ENCODE measurements at regions not wholly inside any gene's neighbourhood (a gene's known extent, or its start where the extent isn't known, plus 50 kb on each side); places are given as distances from the start of the nearest gene placed in this dataset.

- in situ Hi-C loops (cut with MboI; ENCODE audit: low sequenced_read_pairs, unreplicated experiment), result no loop called here
- no peak for TF ChIP-seq CTCF (IDR thresholded peaks at IDR 0.05; ENCODE audit: borderline replicate concordance, control extremely low read depth, extremely low read depth, insufficient read depth, missing control alignments)
- no peak for DNase-seq (ENCODE audit: low spot score)
Measured at GRCh38 chr10:91127341-91128082, 93.0 kb upstream of the PCGF5 start.

DNA sequence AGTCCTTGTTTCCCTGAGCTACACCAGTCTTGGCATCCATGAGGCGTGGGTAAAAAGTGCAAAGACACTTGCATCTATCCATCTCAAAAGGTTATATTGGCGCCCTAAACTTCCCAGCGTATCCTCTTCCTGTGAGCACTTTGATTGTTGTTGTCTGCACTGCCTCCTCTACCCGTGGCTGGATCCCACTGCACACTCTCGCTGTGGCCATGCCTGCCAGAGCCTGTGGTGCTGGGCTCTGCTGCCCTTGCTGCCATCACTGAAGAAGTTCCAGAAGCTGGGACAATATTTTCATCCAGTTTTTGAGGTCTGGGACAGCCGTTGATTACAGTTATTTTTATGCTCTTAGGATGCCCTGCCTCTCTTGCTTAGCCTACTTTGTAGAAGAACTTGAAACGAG is 85.3 kb upstream of the PCGF5 start:
- no peak for TF ChIP-seq CTCF (IDR thresholded peaks at IDR 0.05; ENCODE audit: borderline replicate concordance, control extremely low read depth, extremely low read depth, insufficient read depth, missing control alignments)

DNA sequence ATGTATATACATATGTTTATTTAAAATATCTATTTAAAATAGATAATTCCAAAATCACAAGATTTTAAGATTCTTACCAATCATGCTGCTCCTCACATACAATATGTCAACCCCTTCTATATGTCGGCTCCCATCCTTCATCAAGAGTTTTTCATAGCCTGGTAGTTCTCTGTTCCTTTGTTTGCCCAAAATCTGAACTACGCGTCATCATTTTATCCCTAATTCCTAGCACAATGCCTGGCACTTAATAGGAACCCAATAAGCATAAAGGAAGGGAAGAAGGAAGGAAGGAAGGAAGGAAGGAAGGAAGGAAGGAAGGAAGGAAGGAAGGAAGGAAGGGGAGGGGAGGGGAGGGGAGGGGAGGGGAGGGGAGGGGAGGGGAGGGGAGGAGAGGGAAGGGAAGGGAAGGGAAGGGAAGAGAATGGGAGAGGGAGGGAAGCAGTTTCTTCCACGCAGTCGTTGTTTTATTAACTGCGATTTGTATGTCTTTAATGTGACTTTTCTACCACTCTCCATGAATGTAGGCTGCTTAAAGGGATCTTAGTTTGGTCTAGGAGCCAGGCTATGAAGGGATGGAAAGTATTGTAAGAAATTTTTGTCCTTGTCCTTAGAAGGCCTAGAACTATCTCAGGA is 83.3 kb upstream of the PCGF5 start:
- TF ChIP-seq CTCF (IDR thresholded peaks at IDR 0.05; ENCODE audit: borderline replicate concordance, control extremely low read depth, extremely low read depth, insufficient read depth, missing control alignments), result no peak
- DNase-seq (ENCODE audit: low spot score), result no peak
- in situ Hi-C loops (cut with MboI; ENCODE audit: low sequenced_read_pairs, unreplicated experiment), result no loop called here

More for the DNA sequence above, 85.3 kb upstream of the PCGF5 start:
- in situ Hi-C loops (cut with MboI; ENCODE audit: low sequenced_read_pairs, unreplicated experiment), result no loop called here
- DNase-seq (ENCODE audit: low spot score), result no peak

DNA sequence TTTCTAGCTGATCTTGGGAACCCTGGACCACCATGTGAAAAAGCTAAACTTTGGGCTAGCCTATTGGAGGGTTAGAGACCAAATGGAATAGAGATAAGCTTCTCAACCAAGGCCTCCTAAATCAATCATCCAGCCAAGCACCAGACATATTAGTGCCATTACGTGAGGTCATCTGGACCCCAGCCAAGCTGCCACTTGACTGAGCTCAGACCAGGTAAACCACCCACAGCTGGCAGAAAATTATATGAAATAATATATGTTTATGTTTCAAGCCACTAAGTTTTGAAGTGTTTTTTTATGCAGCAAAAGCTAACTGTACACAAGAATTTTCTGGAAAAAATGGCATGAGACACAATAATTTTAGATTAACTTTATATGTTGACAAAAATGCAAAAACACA is 82.6 kb upstream of the PCGF5 start:
- DNase-seq (ENCODE audit: low spot score), result no peak
- no peak for TF ChIP-seq CTCF (IDR thresholded peaks at IDR 0.05; ENCODE audit: borderline replicate concordance, control extremely low read depth, extremely low read depth, insufficient read depth, missing control alignments)
- in situ Hi-C loops (cut with MboI; ENCODE audit: low sequenced_read_pairs, unreplicated experiment), result no loop called here

DNA sequence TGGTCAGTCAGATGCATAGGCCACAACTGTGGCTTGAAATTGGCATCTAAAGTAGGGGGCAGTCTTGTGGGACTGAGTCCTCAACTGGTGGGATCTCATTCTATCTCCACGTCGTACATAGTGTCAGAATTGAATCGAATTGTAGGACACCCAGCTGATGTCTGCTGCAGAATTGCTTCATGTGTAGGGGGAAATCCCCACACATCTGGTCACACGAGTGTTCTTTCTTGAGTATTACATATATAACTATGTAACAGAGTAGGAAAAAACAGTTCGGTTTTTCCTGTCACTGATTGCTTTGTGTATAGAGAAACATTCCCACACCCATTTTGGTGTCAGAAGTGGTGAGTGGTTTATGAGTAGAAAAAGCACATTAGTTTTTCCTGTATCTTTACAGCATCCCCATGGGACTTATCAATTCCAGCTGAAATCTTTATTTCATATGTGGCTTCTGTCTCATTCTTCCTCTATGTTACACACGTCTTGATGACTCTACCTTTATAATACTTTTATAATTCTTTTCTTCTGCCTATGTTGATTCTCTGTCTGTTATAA is 79.4 kb upstream of the PCGF5 start:
- no peak for DNase-seq (ENCODE audit: low spot score)
- in situ Hi-C loops (cut with MboI; ENCODE audit: low sequenced_read_pairs, unreplicated experiment), result no loop called here
- TF ChIP-seq CTCF (IDR thresholded peaks at IDR 0.05; ENCODE audit: borderline replicate concordance, control extremely low read depth, extremely low read depth, insufficient read depth, missing control alignments), result no peak

- in situ Hi-C loops (cut with MboI; ENCODE audit: low sequenced_read_pairs, unreplicated experiment), result no loop called here
- TF ChIP-seq CTCF (IDR thresholded peaks at IDR 0.05; ENCODE audit: borderline replicate concordance, control extremely low read depth, extremely low read depth, insufficient read depth, missing control alignments), result no peak
- no peak for DNase-seq (ENCODE audit: low spot score)
Measured at GRCh38 chr10:91144961-91145360, 75.5 kb upstream of the PCGF5 start.
